ENCODE measurements at regions not wholly inside any gene's neighbourhood (a gene's known extent, or its start where the extent isn't known, plus 50 kb on each side); places are given as distances from the start of the nearest gene placed in this dataset.

DNA sequence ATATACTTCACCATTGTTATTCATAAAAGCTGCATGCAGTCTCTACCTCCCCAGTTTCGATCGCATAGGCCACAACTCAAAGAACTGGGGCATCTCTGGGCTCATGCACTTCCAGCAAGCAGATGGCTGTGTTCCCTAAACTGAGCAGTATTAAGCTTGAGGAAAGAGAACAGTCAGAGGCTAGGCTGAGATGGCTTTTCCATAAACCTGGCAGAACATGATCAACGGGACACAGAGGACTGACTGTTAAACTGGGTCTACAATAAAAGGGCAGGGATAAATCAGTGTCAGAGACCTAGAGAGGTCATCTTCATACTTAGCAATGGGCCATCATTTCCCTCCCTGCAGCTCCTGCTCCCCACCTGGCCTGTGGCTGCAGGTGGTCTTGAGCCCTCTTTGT is 171.0 kb upstream of the NECTIN1 start:
- Histone ChIP-seq H3K27ac (no peak overlapping the region), H3K9me3 (no peaks in the 10 kb centered on the region), H3K4me1 (peaks cover 0 to 6% (median 0%) of the 10 kb centered on the region in 12 donors), H3K27me3 (no peaks in the 10 kb centered on the region), H3K36me3 (no peaks in the 10 kb centered on the region), H3K4me3 (no peak overlapping the region)
- 62 to 90% (median 87%) methylated on average over 3 of the region's 3 CpGs for WGBS, 4 donors
- no peak for DNase-seq
- intact Hi-C loops (cut with DNase I): no loop called here
- no peak for ATAC-seq
- TF ChIP-seq, protein P1, sequence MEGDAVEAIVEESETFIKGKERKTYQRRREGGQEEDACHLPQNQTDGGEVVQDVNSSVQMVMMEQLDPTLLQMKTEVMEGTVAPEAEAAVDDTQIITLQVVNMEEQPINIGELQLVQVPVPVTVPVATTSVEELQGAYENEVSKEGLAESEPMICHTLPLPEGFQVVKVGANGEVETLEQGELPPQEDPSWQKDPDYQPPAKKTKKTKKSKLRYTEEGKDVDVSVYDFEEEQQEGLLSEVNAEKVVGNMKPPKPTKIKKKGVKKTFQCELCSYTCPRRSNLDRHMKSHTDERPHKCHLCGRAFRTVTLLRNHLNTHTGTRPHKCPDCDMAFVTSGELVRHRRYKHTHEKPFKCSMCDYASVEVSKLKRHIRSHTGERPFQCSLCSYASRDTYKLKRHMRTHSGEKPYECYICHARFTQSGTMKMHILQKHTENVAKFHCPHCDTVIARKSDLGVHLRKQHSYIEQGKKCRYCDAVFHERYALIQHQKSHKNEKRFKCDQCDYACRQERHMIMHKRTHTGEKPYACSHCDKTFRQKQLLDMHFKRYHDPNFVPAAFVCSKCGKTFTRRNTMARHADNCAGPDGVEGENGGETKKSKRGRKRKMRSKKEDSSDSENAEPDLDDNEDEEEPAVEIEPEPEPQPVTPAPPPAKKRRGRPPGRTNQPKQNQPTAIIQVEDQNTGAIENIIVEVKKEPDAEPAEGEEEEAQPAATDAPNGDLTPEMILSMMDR (IDR thresholded peaks at IDR 0.05): no peak
- TF ChIP-seq POLR2A (IDR thresholded peaks at IDR 0.05): no peak

- Histone ChIP-seq H3K4me3 (no peak overlapping the region), H3K27ac (no peak overlapping the region), H3K9me3 (no peaks in the 10 kb centered on the region), H3K36me3 (no peaks in the 10 kb centered on the region), H3K4me1 (peaks cover 0 to 6% (median 0%) of the 10 kb centered on the region in 12 donors), H3K27me3 (no peaks in the 10 kb centered on the region)
- TF ChIP-seq POLR2A (IDR thresholded peaks at IDR 0.05): no peak
- TF ChIP-seq, protein P1 (IDR thresholded peaks at IDR 0.05): no peak
- intact Hi-C loops (cut with DNase I): no loop called here
- DNase-seq: no peak
- WGBS, 4 donors: 72 to 85% (median 81%) methylated on average over 6 of the region's 6 CpGs
- ATAC-seq: no peak
Observed at GRCh38 chr11:119897576-119897975, 168.6 kb upstream of the NECTIN1 start.

GRCh38 chr11:119897046-119897440 is 168.0 kb upstream of the NECTIN1 start:
- ATAC-seq (no peak), DNase-seq (no peak)
- peaks cover 0 to 10% (median under 1%) of the 10 kb centered on the region in 12 donors for H3K4me1 ChIP-seq
- no peaks in the 10 kb centered on the region for H3K27me3 ChIP-seq
- H3K27ac ChIP-seq: no peak overlapping the region
- TF ChIP-seq, protein P1 (IDR thresholded peaks at IDR 0.05): no peak
- TF ChIP-seq POLR2A (IDR thresholded peaks at IDR 0.05): no peak
- H3K36me3 ChIP-seq: no peaks in the 10 kb centered on the region
- H3K9me3 ChIP-seq: no peaks in the 10 kb centered on the region
- intact Hi-C loops (cut with DNase I): no loop called here
- H3K4me3 ChIP-seq: no peak overlapping the region
- 47 to 90% (median 80%) methylated on average over 2 of the region's 2 CpGs for WGBS, 4 donors

DNA sequence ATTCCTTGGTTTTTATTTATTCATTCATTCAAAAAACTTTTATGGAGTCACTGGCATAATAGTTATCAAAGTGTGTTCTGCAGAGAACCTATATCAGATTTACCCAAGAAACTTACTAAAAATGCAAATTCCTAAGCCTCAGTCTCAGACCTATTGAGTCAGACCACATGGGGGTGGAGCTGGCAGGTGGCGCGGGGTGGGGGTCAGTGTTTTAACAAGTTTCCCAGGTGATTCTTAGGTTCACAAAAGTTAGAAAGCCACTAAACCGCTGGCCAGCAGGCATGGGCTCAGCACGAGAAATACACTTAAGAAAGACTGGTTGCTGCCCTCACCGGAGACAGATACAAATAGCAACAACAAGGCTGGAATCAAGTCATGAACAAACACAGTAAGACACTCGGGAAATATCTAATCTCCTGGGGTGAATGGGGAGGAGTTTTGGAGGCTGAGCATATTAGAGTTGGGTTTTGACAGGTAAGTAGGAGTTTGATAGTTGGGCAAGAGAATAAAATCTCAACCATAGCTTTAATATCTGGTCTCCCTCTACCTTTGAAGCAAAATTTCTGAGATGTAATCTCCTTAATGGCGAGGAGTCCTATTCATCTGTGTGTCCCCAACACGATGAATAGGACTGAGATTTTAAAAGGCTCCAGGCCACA is 167.5 kb upstream of the NECTIN1 start:
- ATAC-seq: no peak
- intact Hi-C loops (cut with DNase I): no loop called here

More for the DNA sequence above, 167.5 kb upstream of the NECTIN1 start:
- Histone ChIP-seq H3K4me3 (no peak overlapping the region), H3K27me3 (no peaks in the 10 kb centered on the region), H3K27ac (no peak overlapping the region), H3K9me3 (no peaks in the 10 kb centered on the region), H3K4me1 (peaks cover 0 to 14% (median 4%) of the 10 kb centered on the region in 12 donors), H3K36me3 (no peaks in the 10 kb centered on the region)
- DNase-seq: no peak
- TF ChIP-seq POLR2A (IDR thresholded peaks at IDR 0.05): no peak
- TF ChIP-seq, protein P1 (IDR thresholded peaks at IDR 0.05): no peak
- WGBS, 4 donors: 71 to 85% (median 82%) methylated on average over 8 of the region's 8 CpGs
